Memory B cell (primary cell): ENCODE measurements at regions not wholly inside any gene's neighbourhood (a gene's known extent, or its start where the extent isn't known, plus 50 kb on each side); places are given as distances from the start of the nearest gene placed in this dataset.

Source experiments
- ATAC-seq: fragments of 150-1000 bp; cut with Tn5 transposase; 2 replicates; pipeline ENCODE4 v1.10.0; 2021; ENCODE audit warnings: low read depth, mild to moderate bottlenecking, moderate library complexity
- DNase-seq, 2 donors: peaks; one replicate each; pipeline ENCODE4 v3.0.0; 2022; ENCODE audit warnings: low spot score in 2 of 2
- H3K27ac Mint-ChIP-seq: one replicate; pipeline ENCODE4 v1.8.0; 2022; ENCODE audit warnings: mild to moderate bottlenecking, moderate library complexity, mixed read lengths
- H3K27me3 Mint-ChIP-seq: one replicate; pipeline ENCODE4 v1.8.0; 2022; ENCODE audit warnings: mixed read lengths
- H3K36me3 Mint-ChIP-seq: one replicate; pipeline ENCODE4 v1.8.0; 2022; ENCODE audit warnings: mild to moderate bottlenecking, mixed read lengths
- H3K4me1 Mint-ChIP-seq: one replicate; pipeline ENCODE4 v1.8.0; 2022; ENCODE audit warnings: mixed read lengths
- H3K4me3 Mint-ChIP-seq: one replicate; pipeline ENCODE4 v1.8.0; 2022; ENCODE audit warnings: mild to moderate bottlenecking, moderate library complexity, mixed read lengths
- H3K9me3 Mint-ChIP-seq: one replicate; pipeline ENCODE4 v1.8.0; 2022; ENCODE audit warnings: mixed read lengths

GRCh38 chr4:114072781-114073180 is 93.3 kb upstream of the ARSJ start:
- no peak overlapping the region for H3K4me3 Mint-ChIP-seq
- H3K4me1 Mint-ChIP-seq: no peaks in the 10 kb centered on the region
- H3K27ac Mint-ChIP-seq: no peak overlapping the region
- peaks cover 2% of the 10 kb centered on the region for H3K9me3 Mint-ChIP-seq
- DNase-seq (no peak), ATAC-seq (no peak)
- no peaks in the 10 kb centered on the region for H3K36me3 Mint-ChIP-seq
- H3K27me3 Mint-ChIP-seq: no peaks in the 10 kb centered on the region

GRCh38 chr4:114076899-114077570 is 97.6 kb upstream of the ARSJ start:
- no peaks in the 10 kb centered on the region for H3K27me3 Mint-ChIP-seq
- no peak for ATAC-seq
- no peaks in the 10 kb centered on the region for H3K4me1 Mint-ChIP-seq
- no peak for DNase-seq
- H3K27ac Mint-ChIP-seq: no peak overlapping the region
- no peak overlapping the region for H3K4me3 Mint-ChIP-seq
- peaks cover 2% of the 10 kb centered on the region for H3K9me3 Mint-ChIP-seq
- H3K36me3 Mint-ChIP-seq: no peaks in the 10 kb centered on the region

- H3K4me1 Mint-ChIP-seq: no peaks in the 10 kb centered on the region
- peaks cover 2% of the 10 kb centered on the region for H3K27me3 Mint-ChIP-seq
- H3K9me3 Mint-ChIP-seq: peaks cover 2% of the 10 kb centered on the region
- ATAC-seq (no peak), DNase-seq (no peak)
- no peak overlapping the region for H3K27ac Mint-ChIP-seq
- no peak overlapping the region for H3K4me3 Mint-ChIP-seq
- no peaks in the 10 kb centered on the region for H3K36me3 Mint-ChIP-seq
These were observed 98.2 kb upstream of the ARSJ start for GRCh38 chr4:114077610-114078009.

GRCh38 chr4:114078636-114079035 is 99.2 kb upstream of the ARSJ start:
- Mint-ChIP-seq H3K4me1 (no peaks in the 10 kb centered on the region), H3K4me3 (no peak overlapping the region), H3K27me3 (peaks cover 6% of the 10 kb centered on the region), H3K27ac (no peak overlapping the region), H3K9me3 (peaks cover 2% of the 10 kb centered on the region), H3K36me3 (no peaks in the 10 kb centered on the region)
- DNase-seq (no peak), ATAC-seq (no peak)

GRCh38 chr4:114081783-114082182 is 102.3 kb upstream of the ARSJ start:
- H3K9me3 Mint-ChIP-seq: no peaks in the 10 kb centered on the region
- no peaks in the 10 kb centered on the region for H3K36me3 Mint-ChIP-seq
- DNase-seq: no peak
- ATAC-seq: no peak
- H3K27ac Mint-ChIP-seq: no peak overlapping the region
- no peak overlapping the region for H3K4me3 Mint-ChIP-seq
- H3K27me3 Mint-ChIP-seq: peaks cover 9% of the 10 kb centered on the region
- H3K4me1 Mint-ChIP-seq: no peaks in the 10 kb centered on the region

- peaks cover 9% of the 10 kb centered on the region for H3K27me3 Mint-ChIP-seq
- no peak for DNase-seq
- no peak overlapping the region for H3K27ac Mint-ChIP-seq
- no peaks in the 10 kb centered on the region for H3K4me1 Mint-ChIP-seq
- H3K36me3 Mint-ChIP-seq: no peaks in the 10 kb centered on the region
- H3K9me3 Mint-ChIP-seq: no peaks in the 10 kb centered on the region
- no peak for ATAC-seq
- H3K4me3 Mint-ChIP-seq: no peak overlapping the region
These were observed 102.9 kb upstream of the ARSJ start for GRCh38 chr4:114082348-114082747.

- Mint-ChIP-seq H3K27me3 (peaks cover 11% of the 10 kb centered on the region), H3K4me1 (no peaks in the 10 kb centered on the region), H3K4me3 (no peak overlapping the region), H3K9me3 (peaks cover 3% of the 10 kb centered on the region), H3K36me3 (no peaks in the 10 kb centered on the region), H3K27ac (no peak overlapping the region)
- ATAC-seq (no peak), DNase-seq (no peak)
These were observed 106.3 kb upstream of the ARSJ start for GRCh38 chr4:114085611-114086345.

- Mint-ChIP-seq H3K9me3 (peaks cover 3% of the 10 kb centered on the region), H3K4me1 (no peaks in the 10 kb centered on the region), H3K36me3 (no peaks in the 10 kb centered on the region), H3K27me3 (peaks cover 9% of the 10 kb centered on the region), H3K27ac (no peak overlapping the region), H3K4me3 (no peak overlapping the region)
- ATAC-seq (no peak), DNase-seq (no peak)
These were observed 108.3 kb upstream of the ARSJ start for GRCh38 chr4:114087596-114088230.

- H3K27me3 Mint-ChIP-seq: peaks cover 5% of the 10 kb centered on the region
- H3K27ac Mint-ChIP-seq: no peak overlapping the region
- DNase-seq (no peak), ATAC-seq (no peak)
- H3K9me3 Mint-ChIP-seq: peaks cover 3% of the 10 kb centered on the region
- no peak overlapping the region for H3K4me3 Mint-ChIP-seq
- no peaks in the 10 kb centered on the region for H3K36me3 Mint-ChIP-seq
- no peaks in the 10 kb centered on the region for H3K4me1 Mint-ChIP-seq
These were observed 109.0 kb upstream of the ARSJ start for GRCh38 chr4:114088481-114088880.

- H3K4me3 Mint-ChIP-seq: no peak overlapping the region
- H3K4me1 Mint-ChIP-seq: no peaks in the 10 kb centered on the region
- H3K27me3 Mint-ChIP-seq: peaks cover 2% of the 10 kb centered on the region
- no peaks in the 10 kb centered on the region for H3K36me3 Mint-ChIP-seq
- DNase-seq (no peak), ATAC-seq (no peak)
- no peak overlapping the region for H3K27ac Mint-ChIP-seq
- peaks cover 3% of the 10 kb centered on the region for H3K9me3 Mint-ChIP-seq
These were observed 112.1 kb upstream of the ARSJ start for GRCh38 chr4:114091546-114091945.

GRCh38 chr4:114093221-114093715 is 113.8 kb upstream of the ARSJ start:
- H3K4me3 Mint-ChIP-seq: no peak overlapping the region
- ATAC-seq: no peak
- no peak overlapping the region for H3K27ac Mint-ChIP-seq
- peaks cover 2% of the 10 kb centered on the region for H3K27me3 Mint-ChIP-seq
- DNase-seq: no peak
- peaks cover 3% of the 10 kb centered on the region for H3K9me3 Mint-ChIP-seq
- H3K4me1 Mint-ChIP-seq: no peaks in the 10 kb centered on the region
- H3K36me3 Mint-ChIP-seq: no peaks in the 10 kb centered on the region

GRCh38 chr4:114100288-114101031 is 121.0 kb upstream of the ARSJ start:
- Mint-ChIP-seq H3K9me3 (no peaks in the 10 kb centered on the region), H3K4me3 (no peak overlapping the region), H3K27me3 (peaks cover 4% of the 10 kb centered on the region), H3K27ac (no peak overlapping the region), H3K36me3 (no peaks in the 10 kb centered on the region), H3K4me1 (no peaks in the 10 kb centered on the region)
- ATAC-seq: no peak
- no peak for DNase-seq

- DNase-seq (no peak), ATAC-seq (no peak)
- peaks cover 4% of the 10 kb centered on the region for H3K27me3 Mint-ChIP-seq
- H3K9me3 Mint-ChIP-seq: no peaks in the 10 kb centered on the region
- H3K36me3 Mint-ChIP-seq: no peaks in the 10 kb centered on the region
- no peak overlapping the region for H3K4me3 Mint-ChIP-seq
- no peak overlapping the region for H3K27ac Mint-ChIP-seq
- no peaks in the 10 kb centered on the region for H3K4me1 Mint-ChIP-seq
These were observed 124.5 kb upstream of the ARSJ start for GRCh38 chr4:114103908-114104307.

- no peak for DNase-seq
These were observed 129.4 kb upstream of the ARSJ start for GRCh38 chr4:114108869-114109268.

More at GRCh38 chr4:114108869-114109268, 129.4 kb upstream of the ARSJ start:
- no peaks in the 10 kb centered on the region for H3K9me3 Mint-ChIP-seq
- no peak overlapping the region for H3K4me3 Mint-ChIP-seq
- no peak for ATAC-seq
- H3K36me3 Mint-ChIP-seq: no peaks in the 10 kb centered on the region
- H3K4me1 Mint-ChIP-seq: no peaks in the 10 kb centered on the region
- H3K27ac Mint-ChIP-seq: no peak overlapping the region
- H3K27me3 Mint-ChIP-seq: no peaks in the 10 kb centered on the region
